ENCODE measurements at regions not wholly inside any gene's neighbourhood (a gene's known extent, or its start where the extent isn't known, plus 50 kb on each side); places are given as distances from the start of the nearest gene placed in this dataset.

- H3K27ac ChIP-seq (ENCODE audit: low read length): no peak overlapping the region
- H3K27me3 ChIP-seq (ENCODE audit: low read depth, low read length): no peaks in the 10 kb centered on the region; the same call in 1 of the 2 replicates
- no peaks in the 10 kb centered on the region for H4K20me1 ChIP-seq (ENCODE audit: insufficient read depth, low read length)
- H3K79me2 ChIP-seq (ENCODE audit: low read length): no peaks in the 10 kb centered on the region
- no peak overlapping the region for H3K9ac ChIP-seq (ENCODE audit: low read length)
- no peak overlapping the region for H3K4me2 ChIP-seq (ENCODE audit: low read length)
- H3K4me3 ChIP-seq (ENCODE audit: low read length): no peak overlapping the region
- no peaks in the 10 kb centered on the region for H3K36me3 ChIP-seq (replicated peaks; ENCODE audit: low read depth, low read length)
- no peak for TF ChIP-seq CTCF (IDR thresholded peaks at IDR 0.05; ENCODE audit: low read depth, low read length)
- no peak for TF ChIP-seq EZH2phosphoT487 (IDR thresholded peaks at IDR 0.05; ENCODE audit: low read depth)
- H3K4me1 ChIP-seq (ENCODE audit: low read length): no peaks in the 10 kb centered on the region
- H2AFZ ChIP-seq (ENCODE audit: low read depth, low read length): no peak overlapping the region
- H3K9me3 ChIP-seq (ENCODE audit: insufficient read depth, low read length): no peaks in the 10 kb centered on the region
Measured at GRCh38 chr9:120151806-120152205, 428.2 kb downstream of the CDK5RAP2 start.

DNA sequence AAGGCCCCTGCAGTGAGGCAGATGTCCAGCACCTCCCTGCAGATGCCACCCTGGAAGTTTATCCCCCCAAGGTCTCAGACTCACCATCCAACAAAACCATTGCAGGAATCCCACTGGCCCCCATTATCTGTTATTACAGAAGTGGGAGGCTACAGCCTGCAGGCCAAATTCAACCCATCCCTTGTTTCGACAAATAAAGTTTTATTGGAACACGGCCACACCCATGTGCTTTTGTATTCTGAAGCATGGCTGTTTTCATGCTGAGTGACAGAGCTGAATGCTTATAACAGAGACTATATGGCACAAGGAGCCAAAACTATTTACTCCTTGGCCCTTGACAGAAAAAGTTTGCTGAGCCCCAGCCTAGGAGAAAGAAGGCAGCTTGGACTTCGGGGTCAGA is 428.8 kb downstream of the CDK5RAP2 start:
- Histone ChIP-seq H3K27ac (ENCODE audit: low read length) (no peak overlapping the region), H3K4me3 (ENCODE audit: low read length) (no peak overlapping the region), H3K9me3 (ENCODE audit: insufficient read depth, low read length) (no peaks in the 10 kb centered on the region), H3K4me2 (ENCODE audit: low read length) (no peak overlapping the region), H3K36me3 (replicated peaks; ENCODE audit: low read depth, low read length) (no peaks in the 10 kb centered on the region), H4K20me1 (ENCODE audit: insufficient read depth, low read length) (no peaks in the 10 kb centered on the region), H3K9ac (ENCODE audit: low read length) (no peak overlapping the region), H3K79me2 (ENCODE audit: low read length) (no peaks in the 10 kb centered on the region), H3K27me3 (ENCODE audit: low read depth, low read length) (no peaks in the 10 kb centered on the region; the same call in 1 of the 2 replicates), H3K4me1 (ENCODE audit: low read length) (no peaks in the 10 kb centered on the region), H2AFZ (ENCODE audit: low read depth, low read length) (no peak overlapping the region)
- TF ChIP-seq EZH2phosphoT487 (IDR thresholded peaks at IDR 0.05; ENCODE audit: low read depth) (no peak), CTCF (IDR thresholded peaks at IDR 0.05; ENCODE audit: low read depth, low read length) (no peak)

- no peak overlapping the region for H3K4me2 ChIP-seq (ENCODE audit: low read length)
- peaks cover 3% of the 10 kb centered on the region; the same call in 1 of the 2 replicates for H3K27me3 ChIP-seq (ENCODE audit: low read depth, low read length)
- no peaks in the 10 kb centered on the region for H3K36me3 ChIP-seq (replicated peaks; ENCODE audit: low read depth, low read length)
- no peaks in the 10 kb centered on the region for H3K79me2 ChIP-seq (ENCODE audit: low read length)
- H3K27ac ChIP-seq (ENCODE audit: low read length): no peak overlapping the region
- H4K20me1 ChIP-seq (ENCODE audit: insufficient read depth, low read length): no peaks in the 10 kb centered on the region
- H3K4me3 ChIP-seq (ENCODE audit: low read length): no peak overlapping the region
- TF ChIP-seq EZH2phosphoT487 (IDR thresholded peaks at IDR 0.05; ENCODE audit: low read depth): no peak
- H3K9me3 ChIP-seq (ENCODE audit: insufficient read depth, low read length): no peaks in the 10 kb centered on the region
- H3K4me1 ChIP-seq (ENCODE audit: low read length): no peaks in the 10 kb centered on the region
- H3K9ac ChIP-seq (ENCODE audit: low read length): no peak overlapping the region
- no peak overlapping the region for H2AFZ ChIP-seq (ENCODE audit: low read depth, low read length)
Measured at GRCh38 chr9:120138955-120139354, 441.0 kb downstream of the CDK5RAP2 start.

DNA sequence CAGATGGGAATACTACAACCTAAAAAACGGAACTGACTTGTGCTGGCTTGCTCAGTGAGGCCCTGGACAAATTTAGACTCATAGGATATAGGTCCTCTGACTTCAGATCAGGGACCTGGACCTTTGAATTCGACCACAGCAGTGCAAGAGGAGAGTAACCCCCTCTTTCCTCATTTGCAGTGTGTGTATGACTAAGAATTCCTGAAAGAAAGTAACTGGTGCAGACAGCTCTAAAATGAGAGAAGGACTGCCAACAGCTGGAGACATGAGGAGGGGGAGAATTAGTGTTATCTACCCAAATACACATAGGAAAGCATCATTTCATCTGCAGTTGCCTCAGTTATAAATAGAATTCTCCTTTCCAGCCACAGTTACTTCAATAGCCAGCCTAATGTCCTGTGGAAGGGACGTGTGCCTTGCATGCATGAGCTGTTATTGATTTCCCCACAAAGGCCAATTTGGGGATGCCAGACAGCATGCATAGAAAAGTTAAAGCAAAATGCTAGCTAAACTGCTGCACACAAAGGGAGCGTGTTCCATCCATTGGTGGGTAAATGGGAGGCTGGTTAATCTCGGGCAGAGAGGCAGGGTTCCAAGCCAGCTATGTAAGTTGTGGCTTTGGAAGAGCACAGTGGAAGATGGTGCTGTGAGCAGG is 442.7 kb downstream of the CDK5RAP2 start:
- Histone ChIP-seq H3K4me3 (ENCODE audit: low read length) (no peak overlapping the region), H3K27ac (ENCODE audit: low read length) (no peak overlapping the region), H3K79me2 (ENCODE audit: low read length) (no peaks in the 10 kb centered on the region), H3K9ac (ENCODE audit: low read length) (no peak overlapping the region), H4K20me1 (ENCODE audit: insufficient read depth, low read length) (no peaks in the 10 kb centered on the region), H3K9me3 (ENCODE audit: insufficient read depth, low read length) (no peaks in the 10 kb centered on the region), H3K4me1 (ENCODE audit: low read length) (no peaks in the 10 kb centered on the region), H2AFZ (ENCODE audit: low read depth, low read length) (no peak overlapping the region), H3K4me2 (ENCODE audit: low read length) (no peak overlapping the region), H3K36me3 (replicated peaks; ENCODE audit: low read depth, low read length) (no peaks in the 10 kb centered on the region), H3K27me3 (ENCODE audit: low read depth, low read length) (peaks cover 3% of the 10 kb centered on the region; the same call in 1 of the 2 replicates)
- TF ChIP-seq CTCF (IDR thresholded peaks at IDR 0.05; ENCODE audit: low read depth, low read length) (no peak), EZH2phosphoT487 (IDR thresholded peaks at IDR 0.05; ENCODE audit: low read depth) (no peak)

Measured in OCI-LY3 (cell line).